ENCODE measurements at regions not wholly inside any gene's neighbourhood (a gene's known extent, or its start where the extent isn't known, plus 50 kb on each side); places are given as distances from the start of the nearest gene placed in this dataset.

GRCh38 chr1:68617942-68618341, 121.1 kb upstream of the DEPDC1 start:
- no peak for DNase-seq
- Histone ChIP-seq H3F3A (ENCODE audit: insufficient read depth, low read length) (no peaks in the 10 kb centered on the region), H3K9ac (ENCODE audit: low read length) (no peak overlapping the region), H3K27me3 (replicated peaks; ENCODE audit: insufficient read depth, low read length) (no peaks in the 10 kb centered on the region), H3K9me2 (replicated peaks; ENCODE audit: insufficient read depth, low read length) (no peaks in the 10 kb centered on the region), H3K4me1 (ENCODE audit: low read length) (no peaks in the 10 kb centered on the region), H3K36me3 (replicated peaks; ENCODE audit: insufficient read depth, low read length) (no peaks in the 10 kb centered on the region), H4K20me1 (ENCODE audit: insufficient read depth, low read length) (no peaks in the 10 kb centered on the region), H3K4me2 (ENCODE audit: low read depth, low read length) (no peak overlapping the region), H3K4me3 (ENCODE audit: low read length) (no peak overlapping the region), H3K27ac (ENCODE audit: low read length) (no peak overlapping the region), H2AFZ (ENCODE audit: low read length) (no peak overlapping the region), H3K79me2 (ENCODE audit: low read length) (no peaks in the 10 kb centered on the region), H3K9me3 (replicated peaks; ENCODE audit: insufficient read depth, low read length) (no peaks in the 10 kb centered on the region)
- TF ChIP-seq EZH2 (optimal IDR thresholded peaks at IDR 0.05; ENCODE audit: low read depth, low read length) (no peak), EZH2phosphoT487 (IDR thresholded peaks at IDR 0.05; ENCODE audit: low read length) (no peak)
- TF ChIP-seq, protein P1, sequence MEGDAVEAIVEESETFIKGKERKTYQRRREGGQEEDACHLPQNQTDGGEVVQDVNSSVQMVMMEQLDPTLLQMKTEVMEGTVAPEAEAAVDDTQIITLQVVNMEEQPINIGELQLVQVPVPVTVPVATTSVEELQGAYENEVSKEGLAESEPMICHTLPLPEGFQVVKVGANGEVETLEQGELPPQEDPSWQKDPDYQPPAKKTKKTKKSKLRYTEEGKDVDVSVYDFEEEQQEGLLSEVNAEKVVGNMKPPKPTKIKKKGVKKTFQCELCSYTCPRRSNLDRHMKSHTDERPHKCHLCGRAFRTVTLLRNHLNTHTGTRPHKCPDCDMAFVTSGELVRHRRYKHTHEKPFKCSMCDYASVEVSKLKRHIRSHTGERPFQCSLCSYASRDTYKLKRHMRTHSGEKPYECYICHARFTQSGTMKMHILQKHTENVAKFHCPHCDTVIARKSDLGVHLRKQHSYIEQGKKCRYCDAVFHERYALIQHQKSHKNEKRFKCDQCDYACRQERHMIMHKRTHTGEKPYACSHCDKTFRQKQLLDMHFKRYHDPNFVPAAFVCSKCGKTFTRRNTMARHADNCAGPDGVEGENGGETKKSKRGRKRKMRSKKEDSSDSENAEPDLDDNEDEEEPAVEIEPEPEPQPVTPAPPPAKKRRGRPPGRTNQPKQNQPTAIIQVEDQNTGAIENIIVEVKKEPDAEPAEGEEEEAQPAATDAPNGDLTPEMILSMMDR (IDR thresholded peaks at IDR 0.05; ENCODE audit: low read length): no peak

DNA sequence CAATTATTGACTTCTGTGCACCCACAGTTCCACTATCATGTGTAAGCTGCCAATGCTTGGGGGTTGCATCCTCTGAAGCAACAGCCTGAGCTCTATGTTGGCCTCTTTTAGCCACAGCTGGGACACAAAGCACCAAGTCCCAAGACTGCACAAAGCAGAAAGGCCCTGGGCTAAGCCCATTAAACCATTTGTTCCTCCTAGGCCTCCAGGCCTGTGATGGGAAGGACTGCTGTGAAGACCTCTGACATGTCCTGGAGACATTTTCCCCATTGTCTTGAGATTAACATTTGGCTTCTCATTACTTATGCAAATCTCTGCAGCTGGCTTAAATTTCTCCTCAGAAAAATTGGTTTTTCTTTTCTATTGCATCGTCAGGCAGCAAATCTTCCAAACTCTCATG, 123.7 kb upstream of the DEPDC1 start:
- H3K27ac ChIP-seq (ENCODE audit: low read length): no peak overlapping the region
- H3K79me2 ChIP-seq (ENCODE audit: low read length): no peaks in the 10 kb centered on the region
- H3K9me3 ChIP-seq (replicated peaks; ENCODE audit: insufficient read depth, low read length): no peaks in the 10 kb centered on the region
- no peak overlapping the region for H3K4me2 ChIP-seq (ENCODE audit: low read depth, low read length)
- no peak for DNase-seq
- no peaks in the 10 kb centered on the region for H3K36me3 ChIP-seq (replicated peaks; ENCODE audit: insufficient read depth, low read length)
- H3K9me2 ChIP-seq (replicated peaks; ENCODE audit: insufficient read depth, low read length): no peaks in the 10 kb centered on the region
- no peak overlapping the region for H3K9ac ChIP-seq (ENCODE audit: low read length)
- no peaks in the 10 kb centered on the region for H3K4me1 ChIP-seq (ENCODE audit: low read length)
- no peak for TF ChIP-seq EZH2 (optimal IDR thresholded peaks at IDR 0.05; ENCODE audit: low read depth, low read length)
- no peak for TF ChIP-seq EZH2phosphoT487 (IDR thresholded peaks at IDR 0.05; ENCODE audit: low read length)
- TF ChIP-seq, protein P1 (IDR thresholded peaks at IDR 0.05; ENCODE audit: low read length): no peak
- no peaks in the 10 kb centered on the region for H4K20me1 ChIP-seq (ENCODE audit: insufficient read depth, low read length)
- no peaks in the 10 kb centered on the region for H3F3A ChIP-seq (ENCODE audit: insufficient read depth, low read length)
- H3K27me3 ChIP-seq (replicated peaks; ENCODE audit: insufficient read depth, low read length): no peaks in the 10 kb centered on the region
- no peak overlapping the region for H2AFZ ChIP-seq (ENCODE audit: low read length)
- no peak overlapping the region for H3K4me3 ChIP-seq (ENCODE audit: low read length)

DNA sequence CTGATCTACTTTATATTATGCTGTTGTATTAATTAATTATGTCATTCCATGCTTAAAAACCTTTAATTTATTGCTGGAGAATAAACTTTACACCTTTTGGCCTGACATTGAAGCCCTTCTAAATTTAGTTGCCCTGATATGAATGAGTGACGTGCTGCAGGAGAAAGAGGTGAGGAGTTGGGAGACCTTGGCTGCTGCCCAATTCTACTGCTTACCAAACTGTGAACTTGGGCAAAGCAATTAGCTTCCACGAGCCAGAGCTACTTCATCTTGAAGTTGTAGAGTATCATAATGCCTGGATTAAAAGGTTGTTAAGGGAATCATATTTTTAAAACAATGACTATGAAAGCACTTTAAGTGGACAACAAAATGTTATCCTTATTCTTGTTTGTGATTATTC, 126.8 kb upstream of the DEPDC1 start:
- no peaks in the 10 kb centered on the region for H3K79me2 ChIP-seq (ENCODE audit: low read length)
- no peak for DNase-seq
- no peak overlapping the region for H3K4me2 ChIP-seq (ENCODE audit: low read depth, low read length)
- no peaks in the 10 kb centered on the region for H3K9me2 ChIP-seq (replicated peaks; ENCODE audit: insufficient read depth, low read length)
- no peak for TF ChIP-seq EZH2 (optimal IDR thresholded peaks at IDR 0.05; ENCODE audit: low read depth, low read length)
- no peak overlapping the region for H3K27ac ChIP-seq (ENCODE audit: low read length)
- H3K36me3 ChIP-seq (replicated peaks; ENCODE audit: insufficient read depth, low read length): no peaks in the 10 kb centered on the region
- no peak overlapping the region for H3K9ac ChIP-seq (ENCODE audit: low read length)
- H3K4me3 ChIP-seq (ENCODE audit: low read length): no peak overlapping the region
- H3K4me1 ChIP-seq (ENCODE audit: low read length): no peaks in the 10 kb centered on the region
- no peaks in the 10 kb centered on the region for H3K27me3 ChIP-seq (replicated peaks; ENCODE audit: insufficient read depth, low read length)
- no peaks in the 10 kb centered on the region for H3F3A ChIP-seq (ENCODE audit: insufficient read depth, low read length)
- H4K20me1 ChIP-seq (ENCODE audit: insufficient read depth, low read length): no peaks in the 10 kb centered on the region
- H2AFZ ChIP-seq (ENCODE audit: low read length): no peak overlapping the region
- H3K9me3 ChIP-seq (replicated peaks; ENCODE audit: insufficient read depth, low read length): no peaks in the 10 kb centered on the region

GRCh38 chr1:68624233-68624632, 127.4 kb upstream of the DEPDC1 start:
- H3K4me1 ChIP-seq (ENCODE audit: low read length): no peaks in the 10 kb centered on the region
- no peaks in the 10 kb centered on the region for H3K27me3 ChIP-seq (replicated peaks; ENCODE audit: insufficient read depth, low read length)
- H2AFZ ChIP-seq (ENCODE audit: low read length): no peak overlapping the region
- H3K4me3 ChIP-seq (ENCODE audit: low read length): no peak overlapping the region
- H3K79me2 ChIP-seq (ENCODE audit: low read length): no peaks in the 10 kb centered on the region
- H4K20me1 ChIP-seq (ENCODE audit: insufficient read depth, low read length): no peaks in the 10 kb centered on the region
- H3K36me3 ChIP-seq (replicated peaks; ENCODE audit: insufficient read depth, low read length): no peaks in the 10 kb centered on the region
- no peaks in the 10 kb centered on the region for H3K9me3 ChIP-seq (replicated peaks; ENCODE audit: insufficient read depth, low read length)
- H3K4me2 ChIP-seq (ENCODE audit: low read depth, low read length): no peak overlapping the region
- no peak overlapping the region for H3K27ac ChIP-seq (ENCODE audit: low read length)
- H3K9me2 ChIP-seq (replicated peaks; ENCODE audit: insufficient read depth, low read length): no peaks in the 10 kb centered on the region
- H3K9ac ChIP-seq (ENCODE audit: low read length): no peak overlapping the region
- no peak for DNase-seq
- TF ChIP-seq, protein P1 (IDR thresholded peaks at IDR 0.05; ENCODE audit: low read length): no peak
- TF ChIP-seq EZH2 (optimal IDR thresholded peaks at IDR 0.05; ENCODE audit: low read depth, low read length) (no peak), EZH2phosphoT487 (IDR thresholded peaks at IDR 0.05; ENCODE audit: low read length) (no peak)
- no peaks in the 10 kb centered on the region for H3F3A ChIP-seq (ENCODE audit: insufficient read depth, low read length)

Data from MM.1S (cell line).